A673 (cell line): ENCODE measurements at regions not wholly inside any gene's neighbourhood (a gene's known extent, or its start where the extent isn't known, plus 50 kb on each side); places are given as distances from the start of the nearest gene placed in this dataset.

ENCODE experiments used
- BruUV-seq: library from RNA; stranded (reverse); fragments of 400-500 nt; replicated peaks from 2 replicates; lab custom pipeline; 2021; lab: Mats Ljungman, UMichigan
- CTCF ChIA-PET: fragments of 300-600 bp; sonication (Branson Sonifier 250); formaldehyde crosslinking; loops from one replicate; lab custom pipeline; 2022; ENCODE audit warnings: antibody characterized with exemption; lab: Charles Lee
- POLR2A ChIA-PET: fragments of 300-600 bp; sonication (Branson Sonifier 250); formaldehyde crosslinking; loops from one replicate; lab custom pipeline; 2022; ENCODE audit warnings: antibody characterized with exemption; ENCODE audit not compliant: low non-redundant PET; lab: Charles Lee
- DNase-seq: peaks from one replicate; pipeline ENCODE4 v3.0.0-alpha.2; 2015; ENCODE audit warnings: low spot score
- H3K27ac ChIP-seq: fragments of 200-600 bp; sonication (generic); 2 replicates; pipeline ENCODE4 v1.5.1; 2016; ENCODE audit warnings: mixed run types, low read depth, mild to moderate bottlenecking, mixed read lengths, antibody characterized with exemption, low read length; ENCODE audit not compliant: poor library complexity, severe bottlenecking
- H3K27me3 ChIP-seq: fragments of 200-600 bp; sonication (generic); replicated peaks from 2 replicates; pipeline ENCODE4 v1.6.1; 2017; ENCODE audit warnings: mixed run types, low read depth, mild to moderate bottlenecking, mixed read lengths, antibody characterized with exemption, low read length; ENCODE audit not compliant: insufficient read depth, poor library complexity
- H3K36me3 ChIP-seq: fragments of 200-600 bp; sonication (generic); 2 replicates; pipeline ENCODE4 v1.6.1; 2016; ENCODE audit warnings: mixed run types, mild to moderate bottlenecking, mixed read lengths, antibody characterized with exemption, low read length; ENCODE audit not compliant: insufficient read depth, poor library complexity, severe bottlenecking
- H3K4me1 ChIP-seq: fragments of 200-600 bp; sonication (generic); 2 replicates; pipeline ENCODE4 v1.6.1; 2017; ENCODE audit warnings: mixed run types, mild to moderate bottlenecking, mixed read lengths, antibody characterized with exemption, low read length; ENCODE audit not compliant: insufficient read depth, poor library complexity, severe bottlenecking
- H3K4me3 ChIP-seq: fragments of 200-600 bp; sonication (generic); 2 replicates; pipeline ENCODE4 v1.5.1; 2016; ENCODE audit warnings: low read depth, mixed run types, mild to moderate bottlenecking, mixed read lengths, low read length; ENCODE audit not compliant: poor library complexity, severe bottlenecking
- H3K9me3 ChIP-seq: fragments of 200-600 bp; sonication (generic); 2 replicates; pipeline ENCODE4 v1.6.1; 2016; ENCODE audit warnings: mixed run types, low read depth, mild to moderate bottlenecking, mixed read lengths, antibody characterized with exemption, low read length; ENCODE audit not compliant: poor library complexity, severe bottlenecking
- CTCF ChIP-seq: fragments of 300-800, 200-600 bp; sonication (generic); conservative IDR thresholded peaks from 2 replicates; pipeline ENCODE4 v1.5.1; 2017; ENCODE audit warnings: low read depth, mild to moderate bottlenecking, antibody characterized with exemption, low read length, moderate library complexity, mixed read lengths
- EZH2 ChIP-seq: fragments of 200-600 bp; sonication (generic); IDR thresholded peaks from 2 replicates; pipeline ENCODE4 v1.6.1; 2017; ENCODE audit warnings: borderline replicate concordance, low read depth, mild to moderate bottlenecking, mixed read lengths, antibody characterized with exemption, low read length; ENCODE audit not compliant: poor library complexity, severe bottlenecking
- intact Hi-C: fragments of 100-400 bp; cut with micrococcal nuclease; formaldehyde crosslinking; loops from one replicate; pipeline ENCODE4 v1.10.0; 2022; ENCODE audit not compliant: unreplicated experiment

- Histone ChIP-seq H3K4me3 (no peak overlapping the region), H3K9me3 (no peaks in the 10 kb centered on the region), H3K36me3 (no peaks in the 10 kb centered on the region), H3K27me3 (no peaks in the 10 kb centered on the region), H3K4me1 (no peaks in the 10 kb centered on the region), H3K27ac (no peak overlapping the region)
- ChIA-PET POLR2A (no interaction called here), CTCF (no interaction called here)
- TF ChIP-seq EZH2 = no peak
- no peak for TF ChIP-seq CTCF
- intact Hi-C loops = no loop called here
- no TSS peak for BruUV-seq
- DNase-seq = no peak
Measured at GRCh38 chr2:207394203-207394781, 135.5 kb upstream of the CREB1 start.

- intact Hi-C loops = no loop called here
Measured at GRCh38 chr2:207394812-207395534, 134.8 kb upstream of the CREB1 start.

GRCh38 chr2:207395535-207396251 is 134.1 kb upstream of the CREB1 start:
- DNase-seq = no peak
- no TSS peak for BruUV-seq

More at GRCh38 chr2:207394812-207395534, 134.8 kb upstream of the CREB1 start:
- ChIA-PET POLR2A (no interaction called here), CTCF (no interaction called here)
- no peaks in the 10 kb centered on the region for H3K36me3 ChIP-seq
- H3K9me3 ChIP-seq = no peaks in the 10 kb centered on the region
- DNase-seq = peak; percentile 60
- no peaks in the 10 kb centered on the region for H3K4me1 ChIP-seq
- no peak for TF ChIP-seq EZH2
- TF ChIP-seq CTCF = no peak
- no peaks in the 10 kb centered on the region for H3K27me3 ChIP-seq
- H3K27ac ChIP-seq = no peak overlapping the region
- no peak overlapping the region for H3K4me3 ChIP-seq
- no TSS peak for BruUV-seq

More at GRCh38 chr2:207395535-207396251, 134.1 kb upstream of the CREB1 start:
- no peak overlapping the region for H3K4me3 ChIP-seq
- H3K36me3 ChIP-seq = no peaks in the 10 kb centered on the region
- no peak overlapping the region for H3K27ac ChIP-seq
- ChIA-PET CTCF (no interaction called here), POLR2A (no interaction called here)
- no peaks in the 10 kb centered on the region for H3K9me3 ChIP-seq
- TF ChIP-seq EZH2 (no peak), CTCF (no peak)
- no peaks in the 10 kb centered on the region for H3K4me1 ChIP-seq
- no peaks in the 10 kb centered on the region for H3K27me3 ChIP-seq
- intact Hi-C loops = no loop called here
